ENCODE measurements at regions not wholly inside any gene's neighbourhood (a gene's known extent, or its start where the extent isn't known, plus 50 kb on each side); places are given as distances from the start of the nearest gene placed in this dataset.

GRCh38 chr11:28836285-28837081 is 728.3 kb downstream of the METTL15 start:
- TF ChIP-seq POLR2A (IDR thresholded peaks at IDR 0.05; ENCODE audit: low read depth, low read length) (no peak), POLR2AphosphoS5 (IDR thresholded peaks at IDR 0.05; ENCODE audit: low read depth, low read length) (no peak), TAF1 (IDR thresholded peaks at IDR 0.05; ENCODE audit: borderline replicate concordance, low read depth, low read length) (no peak)
- no peak for FAIRE-seq
- DNase-seq (ENCODE audit: insufficient read length), result no peak

DNA sequence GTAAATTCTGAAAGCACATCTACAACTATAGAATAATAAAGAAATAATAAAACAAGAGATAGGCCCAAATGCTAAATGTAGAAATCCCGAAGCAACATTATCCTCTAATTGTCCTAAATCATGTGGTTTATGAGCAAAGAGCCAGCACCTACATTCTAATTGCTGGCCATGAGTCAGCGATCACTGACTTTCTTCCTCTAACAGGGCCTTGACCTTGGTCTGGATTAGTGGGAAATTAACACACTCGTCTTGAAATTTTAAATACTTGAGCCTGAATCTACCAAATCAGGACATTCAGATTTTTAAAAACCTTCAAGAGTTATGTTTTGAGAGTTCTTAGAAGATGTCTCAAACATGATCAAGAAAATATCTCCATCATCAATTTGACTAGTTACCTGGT is 727.6 kb downstream of the METTL15 start:
- DNase-seq (ENCODE audit: insufficient read length) (no peak), FAIRE-seq (no peak)
- TF ChIP-seq POLR2A (IDR thresholded peaks at IDR 0.05; ENCODE audit: low read depth, low read length), result no peak

DNA sequence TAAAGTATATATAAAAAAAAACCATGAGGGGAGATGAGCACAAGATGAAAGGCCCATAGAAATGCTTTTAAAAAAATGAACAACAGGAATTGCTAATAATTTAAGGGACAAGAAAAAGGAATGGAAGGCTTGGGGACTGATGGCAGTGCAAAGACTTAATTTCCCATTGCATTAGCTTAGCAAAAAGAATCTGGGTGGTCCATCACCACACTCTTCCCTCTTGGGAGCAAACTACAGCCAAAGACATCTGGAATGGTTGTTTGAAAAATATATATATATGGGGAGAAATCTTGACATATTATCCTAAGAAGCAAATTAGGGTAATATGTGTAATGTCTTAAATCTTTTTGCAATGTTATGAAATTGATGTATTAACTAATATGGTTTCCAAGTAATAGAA is 727.1 kb downstream of the METTL15 start:
- no peak for DNase-seq (ENCODE audit: insufficient read length)
- no peak for FAIRE-seq
- no peak for TF ChIP-seq POLR2AphosphoS5 (IDR thresholded peaks at IDR 0.05; ENCODE audit: low read depth, low read length)
- no peak for TF ChIP-seq TAF1 (IDR thresholded peaks at IDR 0.05; ENCODE audit: borderline replicate concordance, low read depth, low read length)
- no peak for TF ChIP-seq POLR2A (IDR thresholded peaks at IDR 0.05; ENCODE audit: low read depth, low read length)

- FAIRE-seq (no peak), DNase-seq (ENCODE audit: insufficient read length) (no peak)
- TF ChIP-seq TAF1 (IDR thresholded peaks at IDR 0.05; ENCODE audit: borderline replicate concordance, low read depth, low read length), result no peak
- TF ChIP-seq POLR2AphosphoS5 (IDR thresholded peaks at IDR 0.05; ENCODE audit: low read depth, low read length), result no peak
- TF ChIP-seq POLR2A (IDR thresholded peaks at IDR 0.05; ENCODE audit: low read depth, low read length), result no peak
These were observed 726.7 kb downstream of the METTL15 start for GRCh38 chr11:28834877-28835276.

- DNase-seq (ENCODE audit: insufficient read length), result no peak
- TF ChIP-seq POLR2AphosphoS5 (IDR thresholded peaks at IDR 0.05; ENCODE audit: low read depth, low read length), result no peak
- no peak for TF ChIP-seq TAF1 (IDR thresholded peaks at IDR 0.05; ENCODE audit: borderline replicate concordance, low read depth, low read length)
- TF ChIP-seq POLR2A (IDR thresholded peaks at IDR 0.05; ENCODE audit: low read depth, low read length), result no peak
- no peak for FAIRE-seq
These were observed 725.5 kb downstream of the METTL15 start for GRCh38 chr11:28833670-28834069.

- no peak for FAIRE-seq
- TF ChIP-seq POLR2AphosphoS5 (IDR thresholded peaks at IDR 0.05; ENCODE audit: low read depth, low read length), result no peak
- no peak for TF ChIP-seq POLR2A (IDR thresholded peaks at IDR 0.05; ENCODE audit: low read depth, low read length)
- no peak for TF ChIP-seq TAF1 (IDR thresholded peaks at IDR 0.05; ENCODE audit: borderline replicate concordance, low read depth, low read length)
- DNase-seq (ENCODE audit: insufficient read length), result no peak
These were observed 725.0 kb downstream of the METTL15 start for GRCh38 chr11:28833169-28833568.

- DNase-seq (ENCODE audit: insufficient read length) (no peak), FAIRE-seq (no peak)
- TF ChIP-seq POLR2AphosphoS5 (IDR thresholded peaks at IDR 0.05; ENCODE audit: low read depth, low read length), result no peak
- no peak for TF ChIP-seq TAF1 (IDR thresholded peaks at IDR 0.05; ENCODE audit: borderline replicate concordance, low read depth, low read length)
- TF ChIP-seq POLR2A (IDR thresholded peaks at IDR 0.05; ENCODE audit: low read depth, low read length), result no peak
These were observed 718.6 kb downstream of the METTL15 start for GRCh38 chr11:28826807-28827206.

GRCh38 chr11:28822576-28822975 is 714.4 kb downstream of the METTL15 start:
- FAIRE-seq (no peak), DNase-seq (ENCODE audit: insufficient read length) (no peak)
- TF ChIP-seq POLR2AphosphoS5 (IDR thresholded peaks at IDR 0.05; ENCODE audit: low read depth, low read length) (no peak), TAF1 (IDR thresholded peaks at IDR 0.05; ENCODE audit: borderline replicate concordance, low read depth, low read length) (no peak), POLR2A (IDR thresholded peaks at IDR 0.05; ENCODE audit: low read depth, low read length) (no peak)

GRCh38 chr11:28820296-28820989 is 712.3 kb downstream of the METTL15 start:
- no peak for FAIRE-seq
- TF ChIP-seq TAF1 (IDR thresholded peaks at IDR 0.05; ENCODE audit: borderline replicate concordance, low read depth, low read length) (no peak), POLR2AphosphoS5 (IDR thresholded peaks at IDR 0.05; ENCODE audit: low read depth, low read length) (no peak), POLR2A (IDR thresholded peaks at IDR 0.05; ENCODE audit: low read depth, low read length) (no peak)
- DNase-seq (ENCODE audit: insufficient read length), result no peak

DNA sequence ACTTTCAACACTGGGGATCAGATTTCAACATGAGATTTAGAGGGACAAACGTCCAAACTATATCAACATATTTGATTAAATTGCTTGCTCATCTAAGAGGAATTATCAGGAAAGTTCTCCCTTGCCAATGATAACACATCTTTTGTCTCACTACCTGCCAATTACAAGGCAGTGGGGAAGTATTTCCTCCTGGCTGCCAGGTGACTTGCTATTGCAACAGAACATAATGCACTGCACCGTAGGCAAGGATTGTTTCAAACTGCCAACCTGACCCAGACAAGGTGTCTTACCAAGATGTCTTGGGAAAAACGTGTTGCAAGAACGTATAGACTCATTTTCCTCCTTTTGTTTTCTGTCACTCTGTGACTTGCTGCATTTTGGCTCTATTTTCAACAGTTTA is 711.6 kb downstream of the METTL15 start:
- DNase-seq (ENCODE audit: insufficient read length) (no peak), FAIRE-seq (no peak)
- TF ChIP-seq POLR2AphosphoS5 (IDR thresholded peaks at IDR 0.05; ENCODE audit: low read depth, low read length), result no peak
- no peak for TF ChIP-seq POLR2A (IDR thresholded peaks at IDR 0.05; ENCODE audit: low read depth, low read length)
- TF ChIP-seq TAF1 (IDR thresholded peaks at IDR 0.05; ENCODE audit: borderline replicate concordance, low read depth, low read length), result no peak

GRCh38 chr11:28815110-28815509 is 706.9 kb downstream of the METTL15 start:
- FAIRE-seq, result no peak
- no peak for TF ChIP-seq POLR2AphosphoS5 (IDR thresholded peaks at IDR 0.05; ENCODE audit: low read depth, low read length)
- no peak for TF ChIP-seq POLR2A (IDR thresholded peaks at IDR 0.05; ENCODE audit: low read depth, low read length)
- no peak for TF ChIP-seq TAF1 (IDR thresholded peaks at IDR 0.05; ENCODE audit: borderline replicate concordance, low read depth, low read length)
- DNase-seq (ENCODE audit: insufficient read length), result no peak

- no peak for FAIRE-seq
- no peak for DNase-seq (ENCODE audit: insufficient read length)
- TF ChIP-seq POLR2A (IDR thresholded peaks at IDR 0.05; ENCODE audit: low read depth, low read length) (no peak), TAF1 (IDR thresholded peaks at IDR 0.05; ENCODE audit: borderline replicate concordance, low read depth, low read length) (no peak), POLR2AphosphoS5 (IDR thresholded peaks at IDR 0.05; ENCODE audit: low read depth, low read length) (no peak)
These were observed 700.6 kb downstream of the METTL15 start for GRCh38 chr11:28808771-28809170.
